NOMO-1 treated with dmso at 0.1 percent for 144 hours (cell line): ENCODE measurements at regions not wholly inside any gene's neighbourhood (a gene's known extent, or its start where the extent isn't known, plus 50 kb on each side); places are given as distances from the start of the nearest gene placed in this dataset.
"Not testable (repeated sequence)": the region's sequence is repeated elsewhere in the genome, so short reads cannot be mapped to it uniquely, and the experiment has no call there.

Experiments used
- DNase-seq: peaks from one replicate; lab custom pipeline; 2025; ENCODE audit not compliant: unreplicated experiment; lab: John Stamatoyannopoulos, UW

DNA sequence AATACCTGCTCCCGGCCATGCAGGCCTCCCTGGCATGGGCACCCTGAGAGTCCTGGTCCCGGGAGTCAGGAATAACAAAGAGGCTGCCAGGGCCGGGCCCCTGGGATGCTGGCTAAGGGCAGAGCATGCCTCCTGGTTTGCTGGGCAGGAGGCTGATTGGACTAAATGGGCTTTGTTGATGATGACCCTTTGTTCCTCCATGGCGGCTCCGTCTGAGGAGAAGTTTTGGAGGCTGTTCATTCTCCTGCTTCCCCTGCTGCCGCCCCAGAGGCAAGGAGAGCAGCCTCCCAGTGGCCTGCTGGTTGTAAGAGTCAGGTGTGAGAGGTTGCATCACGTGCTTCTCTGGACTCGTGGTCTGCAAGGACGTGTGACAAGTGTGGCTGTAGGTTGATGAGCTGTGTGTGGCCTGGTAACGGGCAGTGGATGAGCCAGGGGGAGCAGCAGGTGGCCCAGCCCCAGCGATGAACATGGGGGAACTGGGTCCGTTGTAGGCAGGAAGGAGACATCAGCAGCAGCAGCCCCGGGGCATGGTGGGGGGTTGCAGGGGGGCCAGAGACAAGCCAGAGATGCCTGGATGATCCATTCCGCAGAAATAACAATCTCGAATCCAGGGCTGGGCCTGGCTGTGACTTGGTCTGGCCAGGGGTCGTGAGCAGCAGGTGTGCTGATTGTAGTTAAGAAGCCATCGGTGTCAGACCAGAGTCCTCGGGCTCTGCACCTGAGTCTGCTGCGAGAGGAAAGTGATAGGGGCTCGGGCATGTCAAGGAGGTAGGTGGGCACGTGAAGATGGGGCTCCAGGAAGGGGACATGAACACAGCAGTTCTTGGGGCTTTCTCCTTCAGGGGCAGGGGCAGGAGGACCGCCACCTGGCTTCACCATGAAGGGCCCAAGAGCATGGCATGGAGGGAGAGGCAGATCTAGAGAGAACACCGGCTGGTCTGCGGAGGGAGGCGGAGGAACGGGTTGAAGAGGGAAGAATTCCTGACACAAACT lies 101.4 kb downstream of the TNFRSF13B start:
- DNase-seq: no peak

DNA sequence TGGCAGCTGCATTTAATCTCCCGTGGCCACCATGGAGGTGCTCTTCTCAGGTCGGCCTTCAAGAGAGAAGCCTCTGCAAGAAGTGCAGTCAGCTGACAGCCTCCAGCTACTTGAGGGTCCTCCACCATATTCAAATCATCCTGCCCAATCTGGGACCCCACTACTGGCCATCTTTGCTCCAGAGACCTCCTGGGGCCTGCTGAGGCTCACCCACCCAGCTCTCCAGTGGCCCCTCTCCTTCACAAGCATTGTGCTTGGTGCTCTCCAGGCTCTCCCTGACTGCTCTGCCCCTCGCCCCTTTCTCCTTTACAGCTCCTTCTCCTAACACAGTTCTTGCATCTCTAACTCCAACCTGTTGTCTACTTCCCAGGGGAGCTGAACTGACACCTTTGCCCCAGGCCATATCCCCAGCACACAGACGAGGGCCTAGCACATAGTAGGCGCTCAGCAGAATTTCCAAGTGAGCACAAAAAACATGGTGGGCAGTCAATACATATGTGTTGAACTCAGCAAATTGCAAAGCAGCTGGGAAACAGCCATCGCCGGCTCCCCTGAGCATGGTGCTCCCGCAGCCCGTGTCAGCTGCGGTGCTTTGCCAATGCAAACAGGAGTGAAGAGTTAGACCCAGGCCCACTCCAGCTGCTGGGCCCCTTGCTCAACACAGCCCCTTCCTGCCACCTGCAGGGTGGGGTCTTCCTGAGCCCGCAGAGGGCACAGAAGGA lies 102.2 kb downstream of the TNFRSF13B start:
- not testable (repeated sequence) for DNase-seq

DNA sequence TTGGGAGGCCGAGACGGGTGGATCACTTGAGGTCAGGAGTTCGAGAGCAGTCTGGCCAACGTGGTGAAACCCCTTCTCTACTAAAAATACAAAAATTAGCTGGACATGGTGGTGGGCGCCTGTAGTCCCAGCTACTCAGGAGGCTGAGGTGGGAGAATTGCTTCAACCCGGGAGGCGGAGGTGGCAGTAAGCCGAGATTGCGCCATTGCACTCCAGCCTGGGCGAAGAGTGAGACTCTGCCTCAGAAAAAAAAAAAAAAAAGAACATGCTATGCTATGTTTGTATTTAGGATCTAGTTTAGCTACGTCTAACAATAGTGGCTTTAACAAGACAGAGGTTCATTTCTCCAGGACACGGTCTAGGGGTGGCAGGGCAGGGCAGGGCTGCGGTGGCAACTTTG lies 103.3 kb downstream of the TNFRSF13B start:
- DNase-seq: not testable (repeated sequence)

DNA sequence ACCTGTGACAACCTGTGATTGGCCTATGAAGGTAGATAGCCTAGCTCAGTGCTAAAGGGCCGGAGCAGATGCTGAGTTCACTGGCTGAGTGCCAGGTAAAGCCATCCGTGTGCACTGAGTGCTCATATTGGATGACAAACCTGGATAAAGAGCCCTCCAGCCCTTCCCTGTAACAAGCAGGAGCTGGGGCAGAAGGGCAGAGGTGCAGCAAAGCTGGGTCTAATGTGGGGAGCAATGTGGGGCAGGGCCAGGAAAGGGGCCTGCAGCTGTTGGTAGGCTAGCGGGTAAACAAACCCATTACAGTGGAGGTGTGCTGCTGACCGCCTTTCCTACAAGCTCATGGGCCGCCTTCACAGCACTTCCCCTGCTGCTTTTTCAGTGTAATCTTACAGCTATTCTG lies 104.4 kb downstream of the TNFRSF13B start:
- DNase-seq: not testable (repeated sequence)

GRCh38 chr17:16866841-16867240 lies 105.1 kb downstream of the TNFRSF13B start:
- not testable (repeated sequence) for DNase-seq

GRCh38 chr17:16866436-16866835 lies 105.5 kb downstream of the TNFRSF13B start:
- DNase-seq: no peak

DNA sequence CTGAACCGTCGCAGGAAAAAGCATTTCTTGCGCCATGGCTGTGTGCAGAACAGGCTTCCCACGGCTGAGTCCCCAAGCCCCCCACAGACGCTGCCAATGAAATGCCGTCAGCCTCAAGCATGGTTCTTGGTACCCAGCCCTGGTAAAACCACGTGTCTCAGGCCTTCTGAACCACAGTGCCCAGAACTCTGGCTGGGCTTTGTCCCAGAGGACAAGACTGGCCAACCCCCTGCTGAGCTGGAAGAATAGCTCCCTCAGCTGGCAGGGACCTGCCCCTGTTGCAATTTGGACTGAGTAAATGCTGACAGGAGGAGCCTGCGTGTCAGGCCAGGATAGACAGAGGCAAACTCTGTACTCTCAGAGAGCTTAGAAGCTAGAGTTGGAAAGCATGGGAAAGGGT lies 106.2 kb downstream of the TNFRSF13B start:
- not testable (repeated sequence) for DNase-seq

- not testable (repeated sequence) for DNase-seq
These were observed 106.8 kb downstream of the TNFRSF13B start for GRCh38 chr17:16865077-16865613.

DNA sequence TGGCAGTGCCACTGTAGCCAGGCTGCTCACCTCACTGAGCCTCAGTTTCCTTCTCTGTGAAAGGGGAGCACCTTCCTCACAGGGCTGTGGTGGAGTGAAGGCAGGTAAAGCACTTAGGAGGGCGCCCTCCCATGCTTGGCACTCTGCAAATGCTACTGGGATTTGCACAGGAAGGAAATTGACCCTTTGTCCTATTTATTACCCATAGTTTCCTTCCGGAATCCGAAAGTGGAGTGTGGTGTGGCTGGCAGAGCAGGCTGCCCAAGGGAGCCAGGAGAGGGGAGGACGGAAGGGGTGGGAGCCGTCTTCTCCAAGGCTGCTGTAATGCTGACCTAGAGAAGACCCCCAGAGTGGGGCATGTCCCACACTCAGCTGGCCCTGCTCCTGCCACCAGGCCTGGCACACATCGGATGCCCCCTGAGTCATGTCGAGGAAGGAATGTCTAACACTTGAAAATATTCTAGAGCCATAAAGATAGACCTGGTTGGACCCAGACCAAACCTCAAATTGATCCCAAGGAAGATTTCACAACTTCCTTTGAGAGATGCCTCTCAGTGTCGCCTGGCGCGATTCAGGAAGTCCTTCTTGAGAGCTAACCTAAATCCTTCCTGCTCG lies 107.3 kb downstream of the TNFRSF13B start:
- peak; percentile 15 for DNase-seq

DNA sequence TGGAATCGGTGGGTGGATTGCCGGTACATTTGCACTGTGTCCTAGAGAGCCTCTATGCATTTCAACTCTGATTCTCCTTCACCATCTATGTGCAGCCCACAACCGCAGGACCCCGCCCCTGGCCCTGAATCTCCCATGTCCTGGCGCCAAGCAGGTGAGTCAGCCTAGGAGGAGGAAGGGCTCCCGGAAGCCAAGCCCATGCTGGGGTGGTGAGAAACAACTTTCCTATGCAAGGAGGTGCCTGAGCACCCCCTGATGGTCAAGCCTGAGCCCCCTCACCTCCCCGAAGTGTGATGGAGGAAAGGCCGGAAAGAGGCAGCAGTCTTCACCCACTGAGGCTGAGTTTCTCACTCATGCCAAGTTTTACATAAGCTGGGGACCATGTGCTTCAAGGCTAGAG lies 110.8 kb downstream of the TNFRSF13B start:
- peak; percentile 6 for DNase-seq

DNA sequence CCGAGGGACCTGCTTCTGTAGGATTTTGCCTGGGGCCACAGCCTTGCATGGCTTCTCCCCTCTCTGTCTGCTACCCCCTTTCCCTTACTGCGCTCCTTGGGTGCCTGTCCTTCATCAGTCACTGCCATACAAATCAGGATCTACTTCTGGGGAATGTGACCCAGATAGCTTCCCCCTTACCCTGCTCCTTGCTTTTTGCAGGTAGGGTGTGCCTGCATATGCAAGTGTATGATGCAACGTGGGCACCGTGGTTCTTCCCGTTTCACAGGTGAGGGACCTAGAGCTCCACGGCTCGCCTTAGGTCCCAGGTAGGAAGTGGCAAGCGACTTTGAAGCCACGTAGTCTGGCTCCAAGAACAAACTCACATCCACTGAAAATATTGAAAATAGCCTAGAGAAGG lies 111.5 kb downstream of the TNFRSF13B start:
- not testable (repeated sequence) for DNase-seq

- not testable (repeated sequence) for DNase-seq
These were observed 112.4 kb downstream of the TNFRSF13B start for GRCh38 chr17:16859515-16859914.

DNA sequence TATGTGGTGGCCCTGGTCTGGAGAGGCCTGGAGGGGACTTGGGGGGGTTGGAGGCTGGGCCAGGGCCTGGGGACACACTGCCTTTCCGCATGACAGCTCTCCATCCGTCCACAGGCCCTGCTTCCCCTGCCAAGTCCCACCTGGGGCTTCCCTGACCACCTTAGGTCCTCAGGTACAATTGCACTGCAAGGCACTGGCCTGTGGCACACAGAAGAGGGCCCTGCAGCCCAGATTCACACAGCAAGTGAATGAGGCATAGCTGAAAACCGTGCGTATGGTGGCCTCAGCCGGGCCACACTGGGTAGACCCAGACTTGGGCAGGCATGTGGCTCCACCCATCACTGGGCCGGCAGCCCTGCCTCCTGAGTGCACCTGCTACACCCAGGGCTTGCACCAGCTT lies 114.2 kb downstream of the TNFRSF13B start:
- not testable (repeated sequence) for DNase-seq

DNA sequence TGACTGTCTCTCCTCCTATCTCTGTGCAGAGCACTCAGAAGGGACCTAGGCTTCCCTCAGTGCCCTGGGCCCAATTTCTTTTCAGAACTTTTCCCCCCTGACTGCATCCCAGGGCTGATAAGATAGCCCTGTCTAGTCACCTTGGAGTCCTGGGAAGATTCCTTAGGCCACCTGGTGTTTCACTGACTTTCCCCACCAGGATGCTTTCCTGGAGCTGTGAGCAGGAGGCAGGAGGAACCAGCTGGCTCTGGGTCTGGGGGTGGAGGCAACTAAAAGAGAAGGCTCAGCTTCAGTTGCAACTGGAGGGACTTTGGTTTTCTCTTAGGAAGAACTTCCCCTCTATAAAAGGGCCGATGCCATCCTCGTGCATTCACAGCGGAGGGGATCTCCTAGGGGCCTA lies 115.1 kb downstream of the TNFRSF13B start:
- DNase-seq: not testable (repeated sequence)

DNA sequence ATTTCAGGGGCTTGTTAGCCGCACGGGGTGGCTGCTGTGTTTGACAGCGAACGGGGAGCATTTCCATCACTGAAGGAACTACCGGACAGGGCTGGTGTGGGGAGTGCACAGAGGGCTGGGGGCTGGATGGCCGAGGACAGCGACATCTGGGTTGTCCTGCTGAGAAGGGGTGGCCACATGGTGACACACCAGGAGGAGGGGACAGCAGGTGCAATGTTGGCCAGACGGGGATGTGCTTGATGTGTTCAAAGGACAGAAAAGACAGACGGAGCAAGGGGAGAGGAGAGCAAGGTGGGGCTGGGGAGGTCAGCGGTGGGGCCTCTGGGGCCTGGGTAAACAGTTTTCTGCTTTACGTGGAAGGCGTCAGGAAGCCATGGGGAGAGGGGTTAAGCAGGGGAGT lies 115.7 kb downstream of the TNFRSF13B start:
- DNase-seq: not testable (repeated sequence)

GRCh38 chr17:16854636-16855035 lies 117.3 kb downstream of the TNFRSF13B start:
- not testable (repeated sequence) for DNase-seq

DNA sequence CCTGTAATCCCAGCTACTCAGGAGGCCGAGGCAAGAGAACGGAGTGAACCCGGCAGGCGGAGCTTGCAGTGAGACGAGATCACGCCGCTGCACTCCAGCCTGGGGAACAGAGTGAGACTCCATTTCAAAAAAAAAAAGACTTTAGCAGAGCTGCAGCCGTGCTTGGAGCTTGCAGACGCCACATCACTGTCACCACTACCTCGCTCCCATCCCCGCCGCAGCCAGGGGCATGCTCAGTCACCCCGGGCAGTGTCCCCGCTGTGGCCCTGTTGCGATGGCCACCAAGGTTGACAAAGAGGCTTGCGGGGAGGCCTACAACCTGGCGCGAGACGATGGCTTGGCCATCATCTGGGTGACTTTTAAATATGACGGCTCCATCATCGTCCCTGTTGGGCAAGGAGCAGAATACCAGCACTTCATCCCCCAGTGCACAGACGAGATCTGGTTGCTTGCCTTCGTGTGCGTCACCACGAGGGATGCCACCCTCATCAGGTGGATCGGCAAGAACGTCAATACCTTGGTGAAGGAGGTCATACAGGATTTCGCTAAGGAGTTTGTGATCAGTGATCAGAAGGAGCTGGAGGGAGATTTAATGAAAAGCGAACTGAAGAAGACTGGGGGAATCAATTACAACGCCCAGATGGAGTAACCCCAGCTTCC lies 118.1 kb downstream of the TNFRSF13B start:
- no peak for DNase-seq

GRCh38 chr17:16849861-16850260 lies 122.1 kb downstream of the TNFRSF13B start:
- not testable (repeated sequence) for DNase-seq

DNA sequence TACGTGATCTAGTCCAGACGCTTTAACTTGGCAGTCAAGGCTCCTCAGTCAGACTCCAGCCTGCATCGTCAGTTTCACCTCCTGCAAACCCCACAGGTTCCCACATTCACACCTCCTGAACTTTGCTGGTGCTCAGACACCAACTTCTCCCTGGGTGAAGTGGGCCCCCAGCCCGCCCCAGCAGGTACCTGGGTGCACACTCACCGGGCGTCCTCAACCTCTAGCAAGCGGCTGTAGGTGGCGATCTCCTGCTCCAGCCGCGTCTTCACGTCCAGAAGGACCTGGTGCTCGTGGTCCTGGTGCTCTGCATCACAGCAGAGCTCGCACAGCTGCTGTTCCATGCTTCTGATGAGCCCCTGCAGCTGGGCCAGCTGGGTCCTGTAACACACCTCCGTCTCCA lies 122.9 kb downstream of the TNFRSF13B start:
- DNase-seq: not testable (repeated sequence)

- DNase-seq: not testable (repeated sequence)
These were observed 126.8 kb downstream of the TNFRSF13B start for GRCh38 chr17:16845098-16845497.

- DNase-seq: not testable (repeated sequence)
These were observed 127.2 kb downstream of the TNFRSF13B start for GRCh38 chr17:16844669-16845068.
